Erythroblast (primary cell): ENCODE measurements at regions not wholly inside any gene's neighbourhood (a gene's known extent, or its start where the extent isn't known, plus 50 kb on each side); places are given as distances from the start of the nearest gene placed in this dataset.

Experiments used
- DNase-seq, 2 experiments: peaks; one replicate each; lab custom pipeline; 2025; lab: John Stamatoyannopoulos, UW
- GATA1 ChIP-seq: IDR thresholded peaks from 2 replicates; pipeline ENCODE4 v1.6.1; 2011; ENCODE audit warnings: low read depth, mild to moderate bottlenecking, control low read depth, low read length, moderate library complexity
- POLR2A ChIP-seq: IDR thresholded peaks from 2 replicates; pipeline ENCODE4 v1.6.1; 2011; ENCODE audit warnings: mild to moderate bottlenecking, low read length

DNA sequence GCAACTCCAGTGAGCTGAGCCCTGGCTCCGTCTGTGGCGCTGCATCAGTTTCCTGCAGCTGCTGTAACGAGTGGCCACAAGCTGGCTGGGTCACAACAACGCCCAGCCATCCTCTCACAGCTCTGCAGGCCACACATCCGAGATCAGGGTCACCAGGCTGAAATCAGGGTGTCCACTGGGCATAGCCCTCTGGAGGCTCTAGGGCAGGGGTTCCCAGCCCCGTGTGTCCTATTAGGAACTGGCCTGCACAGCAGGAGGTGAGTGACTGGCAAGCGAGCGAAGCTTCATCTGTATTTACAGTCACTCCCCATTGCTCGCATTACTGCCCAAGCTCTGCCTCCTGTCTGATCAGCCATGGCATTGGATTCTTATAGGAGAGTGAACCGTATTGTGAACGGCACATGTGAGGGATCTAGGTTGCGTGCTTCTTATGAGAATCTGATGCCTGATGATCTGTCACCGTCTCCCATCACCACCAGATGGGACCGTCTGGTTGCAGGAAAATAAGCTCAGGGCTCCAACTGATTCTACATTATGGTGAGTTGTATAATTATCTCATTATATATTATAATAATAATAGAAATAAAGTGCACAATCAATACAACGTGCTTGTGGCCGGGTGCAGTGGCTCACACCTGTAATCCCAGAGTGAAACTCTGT is 176.5 kb downstream of the SEC14L1 start:
- no peak for DNase-seq
- TF ChIP-seq POLR2A (no peak), GATA1 (no peak)

DNA sequence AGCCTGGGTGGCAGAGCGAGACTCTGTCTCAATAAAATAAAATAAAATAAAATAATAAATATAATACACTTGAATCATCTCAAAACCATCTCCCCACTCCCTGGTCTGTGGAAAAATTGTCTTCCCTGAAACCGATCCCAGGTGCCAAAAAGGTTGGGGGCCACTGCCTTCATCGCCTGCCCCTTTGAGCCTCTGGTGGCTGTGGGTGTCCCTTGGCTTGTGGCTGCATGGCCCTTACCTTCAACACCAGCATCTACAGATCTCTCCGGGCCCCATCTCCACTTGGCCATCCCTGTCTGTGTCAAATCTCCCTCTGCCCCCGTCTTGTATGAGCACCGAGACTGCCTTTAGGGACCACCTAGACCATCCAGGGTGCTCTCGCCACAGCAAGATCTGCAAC is 177.3 kb downstream of the SEC14L1 start:
- DNase-seq, result no peak
- TF ChIP-seq GATA1 (no peak), POLR2A (no peak)

DNA sequence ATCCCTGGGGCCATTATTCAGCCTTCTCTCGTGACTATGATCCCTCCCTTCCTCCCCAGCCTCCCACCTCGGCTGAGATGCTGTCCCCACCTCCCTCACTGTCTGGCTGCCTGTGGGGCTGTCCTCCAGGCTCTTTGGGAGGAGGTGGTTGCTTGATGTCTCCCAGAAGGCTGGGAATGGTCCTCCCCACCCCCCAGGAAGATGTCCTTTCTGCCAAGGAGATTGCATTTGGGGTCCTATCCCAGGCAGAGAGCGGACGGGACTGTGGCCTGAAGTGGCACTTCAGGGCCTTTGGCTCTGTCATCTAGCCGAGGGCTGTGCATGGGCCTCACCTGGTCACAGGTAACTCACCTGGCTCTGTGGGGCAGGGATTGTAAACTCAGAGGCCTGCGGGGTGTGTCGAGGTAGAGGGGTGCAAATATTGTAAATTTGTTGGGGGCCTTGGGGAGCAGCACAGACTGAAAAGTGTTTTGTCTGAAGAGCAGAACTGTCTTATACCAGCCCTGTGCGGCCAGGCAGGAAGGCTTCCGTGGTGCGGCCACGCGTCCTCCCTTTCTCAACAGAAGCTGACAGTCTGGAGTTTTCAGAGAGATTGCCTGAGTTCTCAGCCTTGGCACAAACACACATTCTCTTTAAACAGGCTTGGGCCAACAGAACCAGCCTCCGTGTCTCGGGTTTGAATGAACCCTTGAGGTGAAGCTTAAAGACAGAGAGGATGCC is 177.9 kb downstream of the SEC14L1 start:
- no peak for DNase-seq

DNA sequence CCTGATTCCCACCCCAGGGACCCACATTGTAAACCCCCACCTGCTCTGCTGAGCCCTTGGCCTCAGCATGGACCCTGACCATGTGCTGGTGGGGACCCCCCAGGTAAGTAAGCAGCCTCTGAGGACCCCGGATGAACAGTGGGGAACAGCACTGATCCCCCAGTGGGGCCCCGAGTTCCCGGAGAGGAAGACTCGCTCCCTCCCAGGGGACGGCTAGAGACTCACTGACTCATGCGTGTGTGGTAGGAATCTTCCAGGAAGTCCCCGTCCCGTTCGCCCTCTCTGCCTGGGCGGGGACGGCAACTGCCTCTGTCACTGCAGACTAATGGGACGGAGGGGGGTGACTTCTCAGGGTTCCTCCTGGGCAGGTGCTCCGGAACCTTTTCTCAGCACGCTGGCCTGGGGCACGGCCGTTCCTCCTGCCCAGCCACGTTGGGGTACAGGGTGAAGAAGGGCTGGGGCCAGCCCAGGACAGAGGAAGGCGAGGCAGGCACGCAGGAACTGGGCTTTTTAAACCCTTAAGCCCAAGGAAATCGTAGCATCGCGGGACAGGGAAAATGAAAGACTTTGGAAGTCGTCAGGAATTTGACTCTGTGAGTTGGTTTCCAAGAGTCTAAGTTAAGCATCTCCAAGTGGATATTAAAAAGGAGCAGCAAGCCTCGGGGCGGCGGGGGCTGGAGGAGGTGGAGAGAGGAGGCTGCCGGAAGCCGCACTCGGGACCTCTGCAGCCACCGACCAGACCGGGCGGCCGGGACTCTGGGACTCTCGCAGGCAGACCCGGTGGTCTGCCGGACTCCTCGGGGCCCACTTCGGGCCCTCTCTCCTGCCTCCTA is 178.7 kb downstream of the SEC14L1 start:
- TF ChIP-seq POLR2A (peak; percentile 43), GATA1 (no peak)
- peak in 1 of 2 experiments; percentile 39 for DNase-seq

More for the DNA sequence above, 177.9 kb downstream of the SEC14L1 start:
- TF ChIP-seq GATA1, result no peak
- no peak for TF ChIP-seq POLR2A

DNA sequence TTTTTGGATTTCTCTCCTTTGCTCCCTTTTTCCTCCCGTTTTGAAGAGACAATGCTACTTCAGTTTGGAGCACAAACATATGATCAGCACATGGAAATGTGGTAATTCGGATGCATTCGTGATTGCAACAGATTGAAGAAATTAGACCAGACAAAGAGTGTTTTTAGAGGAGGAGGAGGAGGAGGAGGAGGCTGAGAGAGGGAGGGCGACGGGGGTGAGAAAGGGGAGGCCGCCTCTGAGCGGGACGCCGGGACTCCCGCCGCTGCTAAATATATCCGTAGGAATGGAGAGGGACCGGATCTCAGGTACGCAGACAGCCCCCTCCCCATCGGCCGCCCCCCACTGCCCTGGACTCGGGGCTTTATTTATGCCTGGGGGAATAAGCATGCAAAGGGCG is 179.3 kb downstream of the SEC14L1 start:
- TF ChIP-seq POLR2A (no peak), GATA1 (no peak)
- no peak for DNase-seq

DNA sequence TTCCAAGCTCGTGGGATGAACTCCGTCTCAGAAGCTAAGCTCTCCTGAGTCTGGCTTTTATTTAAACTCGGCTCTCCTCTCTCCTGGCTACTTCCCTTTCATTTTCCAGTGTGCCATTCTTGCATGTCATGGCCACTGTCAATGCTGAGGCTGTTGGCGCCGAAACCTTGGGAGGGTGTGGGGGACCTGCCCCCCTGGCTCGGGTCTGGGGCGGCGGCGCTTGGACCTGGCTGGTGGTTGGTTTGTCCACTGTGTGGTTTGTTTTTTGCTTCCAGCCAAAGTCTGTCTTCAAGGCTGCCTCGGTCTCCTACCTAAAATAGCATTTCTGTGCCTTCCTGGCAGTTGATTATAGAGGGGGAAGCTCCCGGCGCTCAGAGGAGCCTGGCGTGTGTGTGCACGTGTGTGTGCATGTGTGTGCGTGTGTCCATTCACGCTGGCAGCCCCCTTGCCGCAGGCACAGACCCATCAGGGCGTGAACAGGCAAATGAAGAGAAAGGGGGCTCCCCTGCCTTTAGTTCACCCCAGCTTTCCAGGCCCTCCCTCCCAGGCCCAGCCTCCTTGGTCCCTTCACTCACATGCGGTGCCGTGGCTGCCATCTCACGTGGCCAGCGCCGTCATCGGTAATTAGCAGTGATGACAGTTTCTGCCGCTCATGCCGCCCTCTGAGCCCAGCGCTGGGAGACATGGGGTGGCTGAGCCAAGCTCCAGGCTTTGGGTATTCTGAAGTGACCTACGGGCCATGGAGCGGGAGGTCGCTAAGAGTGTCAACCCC is 179.9 kb downstream of the SEC14L1 start:
- peak; percentile 22 to 27 for DNase-seq

DNA sequence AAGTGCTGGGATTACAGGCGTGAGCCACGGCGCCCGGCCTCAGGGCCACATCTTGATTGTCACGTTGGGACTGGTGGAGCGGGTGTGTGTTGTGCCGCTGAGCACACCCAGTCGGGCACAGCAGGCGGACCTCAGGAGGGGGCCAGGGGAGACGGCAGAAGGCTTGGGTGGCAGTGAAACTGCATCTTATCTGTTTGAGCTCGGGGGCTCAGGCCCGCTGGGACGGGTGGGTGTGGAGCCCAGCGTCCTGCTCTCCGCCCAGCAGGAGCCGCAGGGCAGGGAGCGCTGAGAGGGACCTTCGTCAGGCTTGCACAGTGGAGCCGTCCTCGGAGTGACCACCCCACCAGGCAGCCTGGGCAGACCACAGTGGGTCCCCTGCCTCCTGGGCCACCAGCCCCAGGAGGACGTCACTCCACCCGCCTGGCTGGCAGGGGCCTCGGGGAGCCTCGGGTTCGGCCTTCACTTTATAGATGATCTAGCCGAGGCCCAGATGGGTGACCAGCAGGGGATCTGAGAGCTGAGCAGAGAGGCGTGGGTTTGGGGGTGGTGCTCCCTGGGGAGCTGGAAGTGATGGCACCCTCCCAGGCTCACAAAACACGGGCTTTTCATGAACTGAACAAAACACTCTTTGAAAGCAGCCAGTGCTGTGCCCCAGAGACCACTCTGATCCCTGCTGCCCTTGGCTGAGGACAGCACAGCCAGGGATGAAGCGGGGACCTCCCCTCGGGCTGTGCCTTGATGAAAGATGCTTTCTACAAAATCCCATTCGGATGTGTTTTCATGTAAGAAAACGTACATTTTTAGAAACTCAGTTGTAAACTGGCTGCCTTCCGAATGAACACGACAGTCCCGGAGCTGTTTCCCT is 181.1 kb downstream of the SEC14L1 start:
- DNase-seq, result no peak
- TF ChIP-seq POLR2A, result no peak

More for the DNA sequence above, 179.9 kb downstream of the SEC14L1 start:
- TF ChIP-seq GATA1 (no peak), POLR2A (no peak)

DNA sequence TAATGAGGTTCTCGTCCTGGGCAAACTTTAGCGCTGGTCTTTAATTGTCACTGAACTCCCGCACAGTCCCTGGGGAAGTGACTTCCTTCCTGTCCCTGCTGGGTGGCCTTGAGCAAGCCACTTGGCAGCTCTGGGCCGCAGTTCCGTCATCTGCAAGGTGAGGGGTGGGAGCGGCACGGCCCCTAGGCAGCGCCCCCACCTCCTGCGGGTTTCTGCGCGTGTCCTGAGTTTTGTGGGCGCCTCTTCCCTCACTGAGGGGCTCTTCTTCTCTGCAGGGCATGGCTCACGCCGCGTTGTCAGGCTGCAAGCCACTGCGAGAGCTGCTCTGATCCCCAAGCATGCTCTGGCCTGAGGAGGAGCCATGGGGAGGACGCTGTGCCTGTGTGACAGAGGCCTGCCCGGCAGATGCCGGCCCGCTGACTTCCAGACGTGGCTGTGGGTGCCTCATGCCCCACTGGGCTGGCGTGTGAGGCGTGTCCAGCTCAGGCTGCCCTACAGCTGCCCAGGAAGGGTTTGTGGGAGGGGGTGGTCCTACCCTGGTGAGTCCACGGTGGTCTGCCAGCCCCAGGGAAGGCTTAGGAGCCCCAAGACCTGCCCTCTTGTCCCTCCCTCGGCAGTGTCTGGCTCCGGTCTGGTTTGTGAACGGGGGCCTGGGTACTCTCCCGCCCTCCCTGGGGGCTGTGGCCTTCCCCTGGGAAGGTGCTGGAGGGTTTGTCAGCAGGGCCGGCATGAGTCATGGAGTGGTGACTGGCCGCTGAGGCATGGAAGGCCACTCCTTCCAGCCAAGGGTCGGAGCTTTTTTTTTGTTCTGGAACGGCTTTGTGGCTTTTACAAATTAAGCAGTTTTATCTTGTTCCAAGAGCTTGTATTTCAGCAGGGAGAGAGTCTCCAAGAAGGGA is 182.0 kb downstream of the SEC14L1 start:
- DNase-seq, result no peak
- TF ChIP-seq POLR2A (no peak), GATA1 (no peak)

DNA sequence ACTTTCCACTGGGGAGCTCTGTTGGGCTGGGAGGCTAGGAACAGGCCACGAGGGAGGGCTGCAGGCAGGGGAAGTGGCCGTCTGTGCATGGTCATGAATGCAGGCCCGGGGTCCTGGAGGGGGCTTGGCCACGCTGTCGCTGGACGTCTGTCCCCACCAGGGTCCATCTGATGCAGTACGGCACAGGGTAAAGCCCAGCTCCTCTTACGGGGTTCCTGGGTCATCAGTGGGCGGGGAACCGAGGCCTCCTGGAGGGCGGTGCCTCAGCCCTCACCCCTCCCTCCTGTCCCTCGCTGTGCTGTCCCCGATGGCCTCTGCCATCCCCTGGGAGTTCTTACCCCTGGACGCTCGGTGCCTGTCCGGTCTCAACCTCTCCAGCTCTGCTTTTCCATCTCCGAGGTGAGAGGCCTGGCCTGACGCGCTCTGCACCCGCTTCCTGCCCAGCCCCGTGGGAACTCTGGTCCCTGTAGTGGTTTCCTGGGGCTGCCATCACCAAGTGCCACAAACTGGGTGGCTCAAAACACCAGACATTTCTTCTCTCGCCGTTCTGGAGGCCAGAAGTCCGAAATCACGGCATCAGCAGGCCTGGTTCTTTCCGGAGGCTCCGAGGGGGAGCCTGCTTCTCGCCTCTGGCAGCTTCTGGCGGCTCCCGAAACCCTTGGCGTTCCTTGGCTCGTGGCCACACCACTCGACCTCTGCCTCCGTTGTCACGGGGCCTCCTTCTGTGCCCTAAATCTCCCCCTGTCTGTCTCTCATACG is 182.8 kb downstream of the SEC14L1 start:
- TF ChIP-seq GATA1 (no peak), POLR2A (no peak)
- no peak for DNase-seq

DNA sequence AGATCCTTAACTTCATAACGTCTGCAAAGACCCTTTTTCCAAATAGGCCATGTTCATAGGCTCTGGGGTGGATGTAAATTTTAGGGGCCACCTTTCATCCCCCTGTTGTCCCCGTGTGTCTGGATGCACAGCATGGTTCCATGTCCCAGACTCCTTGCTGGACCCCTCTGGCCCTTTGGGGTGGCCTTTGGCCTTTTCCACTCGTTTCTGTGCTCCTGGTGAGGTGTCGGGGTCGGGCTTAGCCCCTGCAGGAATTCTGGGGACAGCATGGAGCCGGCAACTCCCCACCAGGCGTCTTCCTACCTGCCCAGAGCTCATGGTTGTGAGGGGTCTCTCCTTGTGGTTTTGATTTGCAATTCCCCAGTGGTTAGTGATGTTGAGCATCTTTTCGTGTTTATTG is 183.5 kb downstream of the SEC14L1 start:
- DNase-seq, result no peak
- TF ChIP-seq POLR2A, result no peak
- no peak for TF ChIP-seq GATA1

DNA sequence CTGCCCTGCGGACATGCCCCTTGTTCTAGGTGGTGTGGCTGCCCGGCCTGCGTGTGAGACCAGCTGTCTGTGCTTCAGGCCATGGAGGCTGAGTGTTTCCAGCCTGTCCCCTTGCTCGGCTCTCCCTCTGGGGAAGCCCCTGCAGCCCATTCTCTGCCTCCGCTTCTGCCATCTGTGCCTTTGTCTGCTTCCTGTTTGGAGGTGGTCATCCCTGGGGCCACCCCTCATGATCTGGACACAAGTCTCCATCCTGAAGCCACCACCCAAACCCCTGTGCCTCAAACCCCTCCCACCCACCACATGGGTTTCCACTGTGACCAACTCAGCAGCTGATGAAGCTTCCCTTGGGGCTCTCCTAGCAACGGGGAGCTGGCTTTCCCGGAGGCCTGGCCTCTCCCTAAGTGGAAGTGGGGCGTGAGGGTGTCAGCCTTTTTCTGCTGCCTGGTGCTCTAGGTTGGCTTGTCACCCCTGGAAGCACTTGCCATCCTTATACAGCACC is 184.9 kb downstream of the SEC14L1 start:
- no peak for DNase-seq
- TF ChIP-seq GATA1 (no peak), POLR2A (no peak)
